Kidney tubule cell (primary cell): ENCODE measurements at regions not wholly inside any gene's neighbourhood (a gene's known extent, or its start where the extent isn't known, plus 50 kb on each side); places are given as distances from the start of the nearest gene placed in this dataset.

ENCODE experiments used
- DNase-seq: peaks from one replicate; pipeline ENCODE4 v3.0.0-alpha.2; 2018; ENCODE audit warnings: low spot score

- DNase-seq: no peak
Observed at GRCh38 chr5:108696951-108697715, 50.6 kb upstream of the FER start.

DNA sequence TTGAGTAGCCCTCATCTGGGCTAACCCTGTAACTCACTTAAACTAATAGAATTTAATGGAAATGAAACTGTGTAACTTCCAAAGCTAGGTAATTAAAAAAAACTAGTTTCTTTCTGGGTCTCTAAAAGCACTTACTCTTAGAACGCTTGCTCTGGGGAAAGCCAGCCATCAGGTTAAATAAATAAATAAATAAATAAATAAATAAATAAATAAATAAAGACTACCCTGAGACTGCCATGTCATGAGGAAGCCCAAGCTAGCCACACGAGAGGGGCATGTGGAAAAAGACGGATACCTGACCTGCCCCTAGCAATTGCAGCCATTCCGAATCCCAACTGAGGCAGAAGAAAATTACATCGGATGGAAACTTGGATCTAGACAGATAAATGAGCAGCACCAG is 51.3 kb upstream of the FER start:
- no peak for DNase-seq

- no peak for DNase-seq
Observed at GRCh38 chr5:108688485-108688884, 59.2 kb upstream of the FER start.

GRCh38 chr5:108687595-108688200 is 60.0 kb upstream of the FER start:
- no peak for DNase-seq

- no peak for DNase-seq
Observed at GRCh38 chr5:108686676-108687075, 61.0 kb upstream of the FER start.

- peak; percentile 34 for DNase-seq
Observed at GRCh38 chr5:108685448-108686216, 62.1 kb upstream of the FER start.

DNA sequence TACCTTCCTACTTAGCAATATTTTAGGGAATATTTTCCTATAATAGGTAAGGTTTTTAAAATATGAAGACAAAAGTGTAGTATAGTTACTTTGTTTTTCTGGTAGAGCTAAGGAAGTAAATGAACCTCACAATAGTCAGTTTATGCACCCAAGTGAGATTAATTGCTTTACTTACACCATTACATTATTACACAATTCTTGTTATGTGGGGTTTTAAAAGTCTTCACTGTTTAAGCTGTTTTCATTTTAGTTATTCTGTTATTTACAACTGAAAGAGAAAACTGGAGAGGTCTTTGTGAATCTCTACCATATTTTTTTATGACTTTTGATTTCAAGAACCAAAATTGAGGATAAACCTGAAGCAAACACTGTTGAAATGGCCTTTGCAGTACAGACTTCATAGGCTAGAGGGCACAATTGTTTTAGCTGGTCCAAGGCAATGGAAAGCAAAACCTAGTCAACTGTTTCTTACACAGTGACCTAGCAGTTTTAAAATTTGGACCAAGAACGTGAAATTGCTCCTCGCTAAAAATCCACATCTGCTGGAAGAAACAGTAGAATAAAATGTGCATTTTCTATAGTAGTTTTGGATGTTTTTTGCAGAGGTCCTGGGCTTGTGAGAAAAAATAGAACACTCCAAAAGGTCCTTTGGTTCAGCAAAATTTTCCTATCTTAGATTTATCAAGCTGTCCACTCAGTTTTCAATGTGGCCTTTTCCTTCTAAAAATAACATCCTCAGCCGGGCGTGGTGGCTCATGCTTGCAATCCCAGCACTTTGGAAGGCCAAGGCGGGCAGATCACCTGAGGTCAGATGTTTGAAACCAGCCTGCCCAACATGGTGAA is 66.4 kb upstream of the FER start:
- peak; percentile 64 for DNase-seq

- no peak for DNase-seq
Observed at GRCh38 chr5:108678091-108678490, 69.6 kb upstream of the FER start.

DNA sequence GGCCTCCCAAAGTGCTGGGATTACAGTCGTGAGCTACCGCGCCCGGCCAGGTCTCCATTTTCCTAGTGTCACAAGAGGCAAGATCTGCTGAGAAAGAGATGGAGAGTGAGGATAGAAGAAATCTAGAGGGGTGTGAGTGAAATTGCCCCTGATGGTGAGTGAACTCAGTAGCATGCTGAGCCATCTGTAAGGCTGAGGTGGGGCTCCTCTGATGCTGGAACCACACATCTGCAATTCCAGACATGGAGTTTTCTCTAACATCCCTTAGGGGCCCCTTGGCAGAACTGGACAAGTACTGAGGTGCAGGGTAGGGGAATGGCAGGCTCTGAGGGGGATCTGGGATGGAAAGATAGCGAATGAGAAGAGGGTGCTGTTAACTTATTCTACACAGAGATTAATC is 72.0 kb upstream of the FER start:
- DNase-seq: no peak

- DNase-seq: no peak
Observed at GRCh38 chr5:108672639-108673038, 75.1 kb upstream of the FER start.

DNA sequence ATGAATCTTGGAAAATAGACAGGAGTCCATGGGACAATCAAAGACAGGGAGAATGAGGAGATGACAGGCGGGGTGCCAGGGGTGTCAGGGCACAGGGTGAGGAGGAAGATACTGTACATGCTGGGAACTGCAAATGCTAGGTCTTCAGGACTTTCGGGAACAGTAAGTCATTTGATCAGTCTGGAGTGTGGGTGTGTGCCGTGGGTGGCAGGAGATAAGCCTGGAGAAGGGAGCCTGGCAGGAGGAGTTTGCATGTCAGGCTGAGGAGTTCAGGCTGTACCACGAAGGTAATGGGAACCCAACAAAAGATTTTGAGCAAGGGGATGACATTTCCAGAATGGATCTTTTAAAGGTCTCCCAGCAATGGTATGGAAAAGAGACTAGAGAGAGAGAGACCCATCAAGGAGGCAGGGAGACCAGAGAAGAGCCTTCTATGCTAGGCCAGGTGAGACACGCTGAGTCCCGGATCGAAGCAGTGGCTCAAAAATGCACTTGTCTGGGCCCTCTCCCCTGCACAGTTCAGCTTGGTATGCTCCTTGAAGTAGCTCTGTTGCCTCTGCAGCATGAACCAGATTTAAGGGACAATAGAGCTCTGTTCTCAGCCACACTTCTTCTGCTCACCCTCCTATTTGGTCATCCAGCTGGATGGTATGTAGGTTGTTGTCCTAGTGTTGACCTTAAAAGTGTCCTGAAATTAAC is 77.0 kb upstream of the FER start:
- no peak for DNase-seq

GRCh38 chr5:108669462-108669861 is 78.2 kb upstream of the FER start:
- no peak for DNase-seq

GRCh38 chr5:108661590-108662219 is 86.0 kb upstream of the FER start:
- peak; percentile 78 for DNase-seq

DNA sequence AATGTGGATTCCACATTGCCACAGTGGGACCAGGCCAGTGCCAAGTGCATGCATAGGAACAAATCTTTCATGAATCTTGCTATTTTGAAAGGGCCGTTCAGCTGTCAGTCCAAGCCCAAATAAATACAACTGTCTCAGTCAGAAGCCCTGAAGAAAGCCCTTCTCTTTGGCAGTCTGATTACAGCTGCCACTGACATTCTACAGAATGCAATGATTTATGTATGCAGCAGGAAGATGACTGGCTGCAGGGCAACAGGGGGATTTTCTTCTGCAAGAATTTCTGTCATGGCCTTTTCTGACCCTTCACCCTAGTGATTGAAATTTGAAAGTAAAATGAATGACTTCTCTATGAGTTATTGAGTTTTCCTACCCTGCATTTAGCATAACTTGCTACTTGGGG is 86.7 kb upstream of the FER start:
- DNase-seq: no peak

DNA sequence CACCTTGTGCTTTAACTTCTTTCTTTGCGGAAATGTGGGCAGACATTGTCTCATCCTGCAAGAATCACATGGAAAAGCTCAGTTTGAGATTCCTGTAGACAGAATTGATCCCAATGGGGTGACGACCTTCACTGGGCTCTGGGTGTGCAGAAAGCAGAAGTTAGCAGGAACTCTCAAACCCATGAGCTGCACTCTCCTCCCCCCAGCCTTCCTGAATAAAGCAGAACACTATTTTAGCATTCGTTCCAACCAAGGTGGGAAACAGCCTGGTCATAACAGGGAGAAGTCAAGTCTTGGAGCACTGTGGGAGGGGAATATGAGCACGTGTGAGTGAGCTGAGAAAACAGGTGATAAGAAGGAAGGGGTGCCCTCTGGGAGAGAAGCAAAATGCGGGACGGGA is 87.4 kb upstream of the FER start:
- DNase-seq: no peak

DNA sequence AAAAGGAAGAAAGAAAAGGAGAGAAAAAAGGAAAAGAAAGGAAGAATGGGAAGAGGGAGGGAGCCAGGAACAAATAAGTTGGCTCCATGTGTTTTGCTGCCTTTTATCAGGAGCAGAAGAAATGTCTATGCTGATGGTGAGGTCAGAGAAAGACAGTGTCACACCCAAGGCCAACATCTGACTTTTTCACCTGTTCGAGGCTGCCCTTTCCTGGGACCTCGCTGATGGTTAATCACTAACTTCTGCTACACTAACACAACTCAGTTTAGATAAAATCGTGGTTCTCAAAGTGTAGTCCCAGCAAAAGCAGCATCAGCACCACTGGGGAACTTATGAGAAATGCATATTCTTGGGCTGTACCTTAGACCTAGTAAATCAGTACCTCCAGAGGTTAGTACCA is 88.2 kb upstream of the FER start:
- DNase-seq: no peak

DNA sequence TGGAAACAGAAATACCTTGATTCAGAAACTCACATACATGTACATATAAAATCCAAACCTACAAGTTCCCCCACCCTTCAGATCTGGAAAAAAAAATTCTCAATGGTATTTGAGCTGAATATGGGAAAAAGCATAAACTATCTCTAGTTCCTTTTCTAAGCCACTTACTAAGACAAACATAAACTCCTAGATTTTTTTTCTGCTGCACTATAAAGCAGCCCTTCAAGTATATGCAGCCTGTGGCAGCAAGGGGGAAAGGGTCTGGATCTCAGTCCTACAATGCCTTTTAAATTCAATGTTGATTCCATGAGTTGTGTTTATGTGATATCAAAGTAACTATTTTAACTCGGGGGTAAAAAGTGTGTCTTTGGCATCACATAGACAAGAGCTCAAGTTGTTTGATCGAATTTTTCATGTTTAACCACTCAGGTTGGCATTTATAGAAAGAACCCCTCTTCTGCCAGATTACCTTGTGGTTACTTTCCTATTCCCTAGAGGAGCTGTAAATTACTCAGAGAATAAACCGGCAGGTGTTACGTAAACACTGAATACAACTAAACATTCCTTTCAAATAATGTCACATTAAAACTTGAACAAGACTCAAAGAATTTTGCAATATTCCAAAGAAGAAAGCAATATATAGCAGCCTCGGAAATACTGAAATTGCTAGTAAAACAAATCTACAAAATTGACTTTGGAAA is 91.8 kb upstream of the FER start:
- peak; percentile 46 for DNase-seq

DNA sequence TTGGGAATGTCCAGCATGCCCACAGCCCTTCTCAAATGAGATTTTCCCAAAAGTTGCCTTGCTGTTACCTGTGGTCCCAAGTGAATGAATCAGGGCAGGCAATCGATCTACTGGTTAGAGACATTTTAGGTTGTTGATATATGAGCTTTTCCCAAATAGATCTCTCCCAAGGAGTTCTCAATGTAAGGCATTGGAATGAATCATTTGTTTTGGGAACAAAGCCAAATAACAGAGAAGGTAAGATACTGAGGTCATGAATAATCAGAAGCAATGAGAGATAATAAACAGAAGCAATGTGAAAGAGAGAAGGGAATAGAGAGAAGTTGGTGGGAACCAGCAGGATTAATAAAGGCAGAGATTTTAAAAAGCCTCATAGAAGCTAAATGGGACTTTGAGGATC is 93.6 kb upstream of the FER start:
- DNase-seq: peak; percentile 73

DNA sequence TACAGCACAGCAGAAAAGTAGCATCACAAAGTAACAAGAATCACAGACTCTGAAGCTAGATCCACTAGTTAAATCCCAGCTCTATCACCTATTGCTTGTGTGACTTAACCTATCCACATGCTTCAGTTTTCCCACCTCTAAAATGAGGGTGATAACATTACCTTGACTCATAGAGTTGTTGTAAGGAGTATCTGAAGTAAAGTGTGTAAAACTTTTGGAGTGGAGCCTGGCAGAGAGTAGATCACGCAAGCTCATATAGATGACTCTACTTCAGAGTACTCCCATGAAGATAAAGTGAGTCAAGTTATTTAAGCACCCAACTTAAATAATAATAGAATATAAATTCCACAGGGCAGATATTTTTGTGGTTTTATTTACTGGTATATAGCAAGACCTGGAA is 94.5 kb upstream of the FER start:
- DNase-seq: no peak

- peak; percentile 40 for DNase-seq
Observed at GRCh38 chr5:108650997-108651396, 96.7 kb upstream of the FER start.

DNA sequence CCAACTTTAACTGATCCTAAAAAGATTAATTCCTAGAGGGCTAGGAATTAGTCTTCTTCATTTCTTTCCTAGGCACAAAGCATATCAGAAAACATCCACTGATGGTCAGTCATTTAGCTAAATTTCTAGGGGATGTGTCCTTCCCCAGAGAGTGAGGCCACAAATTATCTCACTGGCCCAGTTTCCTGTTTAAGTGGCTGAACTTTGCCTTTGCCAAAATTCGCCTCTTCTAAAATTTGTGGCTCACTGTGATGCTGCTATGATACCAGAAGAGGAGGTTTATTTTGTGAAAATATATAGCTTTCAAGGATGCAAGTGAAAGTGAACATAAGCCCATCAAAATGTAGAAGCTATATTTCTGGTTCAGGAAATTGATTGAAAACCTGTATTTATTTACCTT is 98.1 kb upstream of the FER start:
- no peak for DNase-seq
